GM21529 (cell line): ENCODE measurements at regions not wholly inside any gene's neighbourhood (a gene's known extent, or its start where the extent isn't known, plus 50 kb on each side); places are given as distances from the start of the nearest gene placed in this dataset.

ENCODE experiments used
- ATAC-seq: cut with Tn5 transposase; IDR thresholded peaks from one replicate; pipeline ENCODE4 v1.9.1; 2021; ENCODE audit not compliant: unreplicated experiment

GRCh38 chr9:3054017-3054586, 210.2 kb upstream of the PUM3 start:
- no peak for ATAC-seq

GRCh38 chr9:3049636-3050035, 205.7 kb upstream of the PUM3 start:
- no peak for ATAC-seq

GRCh38 chr9:3047912-3048311, 204.0 kb upstream of the PUM3 start:
- ATAC-seq = no peak

- no peak for ATAC-seq
These were observed 201.3 kb upstream of the PUM3 start for GRCh38 chr9:3045153-3045552.

DNA sequence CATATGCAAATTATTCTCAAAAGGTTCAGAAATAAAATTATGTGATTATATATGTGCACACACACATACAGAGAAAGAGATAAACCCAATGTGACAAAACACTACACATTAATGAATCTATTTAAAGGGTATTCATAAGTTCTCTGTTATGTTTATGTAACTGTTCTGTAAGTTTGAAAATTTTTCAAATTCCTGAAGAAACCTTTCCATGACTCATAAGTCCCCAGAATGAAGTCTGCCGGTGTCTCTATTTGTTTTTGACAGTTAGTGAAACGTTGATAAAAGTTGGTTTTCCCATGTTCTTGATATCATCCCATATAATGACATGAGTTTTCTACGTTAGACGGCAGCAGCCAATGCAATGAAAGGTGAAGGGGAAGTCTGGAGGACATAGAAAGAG, 199.5 kb upstream of the PUM3 start:
- no peak for ATAC-seq

- no peak for ATAC-seq
These were observed 196.9 kb upstream of the PUM3 start for GRCh38 chr9:3040761-3041160.

GRCh38 chr9:3036333-3036700, 192.4 kb upstream of the PUM3 start:
- ATAC-seq = no peak

- ATAC-seq = no peak
These were observed 191.9 kb upstream of the PUM3 start for GRCh38 chr9:3035579-3036332.

DNA sequence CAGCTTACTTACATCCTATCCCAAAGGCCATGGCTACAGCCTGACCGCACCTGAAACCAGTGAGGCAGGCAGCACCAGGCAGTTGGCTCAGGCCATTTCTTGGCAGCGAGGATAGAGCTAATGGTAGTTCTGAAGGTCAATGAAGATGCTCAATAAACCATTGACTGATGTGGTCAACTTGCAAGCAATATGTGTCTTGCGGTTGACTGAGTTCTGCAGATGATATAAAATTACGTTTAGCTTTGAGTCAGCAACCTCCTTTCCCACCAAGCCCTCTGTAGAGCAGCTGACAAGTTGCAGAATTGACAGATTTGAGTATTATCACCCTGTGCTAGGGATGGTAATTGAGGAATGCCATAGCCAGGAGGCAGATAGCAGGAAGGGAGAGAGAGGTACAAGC, 189.0 kb upstream of the PUM3 start:
- peak; percentile 56 for ATAC-seq

GRCh38 chr9:3028535-3028934, 184.6 kb upstream of the PUM3 start:
- ATAC-seq = no peak

DNA sequence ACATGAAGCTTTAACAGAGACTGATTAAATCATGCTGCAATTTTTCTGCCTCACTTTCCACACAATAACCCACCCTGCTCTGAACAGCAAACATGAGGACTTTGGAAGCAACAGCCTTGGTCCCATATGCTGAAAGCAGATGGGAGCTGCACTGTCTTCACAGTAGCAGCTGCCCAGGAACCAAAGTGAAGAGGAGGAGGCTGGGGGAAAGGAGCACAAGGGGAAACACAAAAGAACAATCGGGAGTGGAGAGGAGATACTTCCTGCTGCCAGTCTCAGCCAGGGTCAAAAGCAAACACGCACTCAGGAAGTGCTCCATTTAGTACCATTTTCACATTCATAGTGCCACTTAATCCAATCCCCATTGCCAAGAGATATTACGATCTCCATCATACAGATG, 183.3 kb upstream of the PUM3 start:
- no peak for ATAC-seq

DNA sequence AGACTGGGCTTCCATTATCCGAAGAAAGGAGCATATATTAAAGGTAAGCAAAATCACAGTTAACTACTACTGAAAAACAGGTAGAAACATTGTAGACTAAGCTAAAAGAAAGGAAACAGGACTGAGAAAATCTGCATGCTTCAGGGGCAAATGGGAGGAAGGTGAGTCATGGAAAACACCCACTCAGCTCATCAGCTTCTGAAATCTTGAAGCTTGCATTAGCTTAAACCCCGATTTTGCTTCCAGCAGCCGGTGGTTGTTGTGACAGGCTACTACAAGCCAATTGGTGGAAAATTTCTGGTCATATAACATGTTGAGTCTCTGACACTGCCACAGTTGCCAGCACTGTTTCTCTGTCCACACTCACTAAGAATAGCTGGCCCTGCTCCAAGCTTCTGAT, 179.6 kb upstream of the PUM3 start:
- no peak for ATAC-seq

GRCh38 chr9:3018691-3019230, 174.9 kb upstream of the PUM3 start:
- ATAC-seq = no peak

DNA sequence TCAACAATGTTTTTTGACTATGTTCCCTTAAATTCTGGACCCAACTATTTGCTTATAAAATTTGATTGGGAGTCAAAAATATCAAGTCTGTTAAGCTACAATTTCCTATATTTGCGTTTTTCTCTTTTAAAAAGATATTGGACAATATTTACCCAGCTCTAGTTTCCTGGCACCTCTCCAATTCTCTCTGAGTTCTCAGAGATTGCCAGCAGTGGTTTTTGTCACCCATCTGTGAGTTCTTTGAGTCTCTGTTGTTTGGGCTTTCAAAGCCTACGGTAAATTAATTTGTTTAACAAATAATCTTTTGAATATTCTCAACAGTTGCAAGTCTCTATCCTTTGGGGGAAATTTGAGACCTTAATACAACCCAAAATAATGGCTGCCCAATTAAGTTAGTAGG, 174.2 kb upstream of the PUM3 start:
- ATAC-seq = no peak

DNA sequence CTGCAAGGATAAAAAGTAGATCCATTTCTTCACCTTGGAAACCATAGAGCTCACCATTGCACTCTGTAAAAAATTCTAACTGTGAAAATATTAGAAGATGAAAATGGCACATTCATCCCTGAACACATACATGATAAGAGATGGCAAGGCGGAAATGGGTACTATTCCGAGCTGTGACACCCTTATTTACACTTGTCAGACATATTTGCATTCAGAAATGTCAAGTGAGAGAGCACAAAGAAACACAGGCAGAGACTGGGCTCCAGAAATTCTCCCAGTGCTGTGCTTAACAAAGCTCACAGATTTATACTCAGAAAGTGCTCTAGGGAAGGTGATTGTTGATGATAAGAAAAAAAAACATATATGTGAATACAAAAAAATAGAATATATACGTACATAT, 170.3 kb upstream of the PUM3 start:
- no peak for ATAC-seq

GRCh38 chr9:3012842-3013241, 168.9 kb upstream of the PUM3 start:
- ATAC-seq = no peak

DNA sequence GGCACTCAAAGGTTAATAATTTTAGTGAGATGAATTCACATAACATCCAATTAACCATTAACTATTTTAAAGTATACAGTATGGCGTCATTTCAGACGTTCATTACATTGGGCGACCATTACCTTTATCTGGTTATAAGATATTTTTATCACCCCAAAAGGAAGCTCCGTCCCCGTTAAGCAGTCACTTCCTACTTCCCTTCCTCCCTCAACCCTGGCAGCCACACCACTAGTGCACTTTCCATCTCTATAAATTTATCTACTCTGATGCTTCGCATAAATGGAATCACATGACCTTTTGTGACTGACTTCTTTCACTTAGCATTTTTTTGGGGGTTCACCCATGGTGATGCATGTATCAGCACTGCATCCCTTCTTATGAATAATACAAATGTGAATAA, 168.3 kb upstream of the PUM3 start:
- ATAC-seq = no peak

DNA sequence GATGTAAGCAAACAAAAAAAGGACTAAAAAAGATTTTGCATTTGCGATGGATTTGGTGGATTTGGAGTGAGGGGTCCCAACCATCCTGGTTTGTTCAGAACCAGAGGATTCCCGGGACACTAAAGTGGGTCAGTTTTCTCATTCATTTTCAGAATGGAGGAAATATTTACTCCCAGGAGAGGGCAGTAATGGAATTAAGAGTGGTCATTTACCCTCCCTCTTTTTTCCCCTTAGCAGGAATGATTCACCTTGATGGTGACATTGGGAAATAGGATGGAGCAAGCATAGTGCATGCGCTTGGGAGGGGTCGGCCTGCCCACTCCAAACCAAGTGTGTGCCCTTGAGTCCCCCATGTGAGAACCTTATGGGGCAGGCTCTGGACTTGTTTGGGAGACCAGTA, 164.2 kb upstream of the PUM3 start:
- ATAC-seq = no peak

- no peak for ATAC-seq
These were observed 163.4 kb upstream of the PUM3 start for GRCh38 chr9:3007326-3007725.

DNA sequence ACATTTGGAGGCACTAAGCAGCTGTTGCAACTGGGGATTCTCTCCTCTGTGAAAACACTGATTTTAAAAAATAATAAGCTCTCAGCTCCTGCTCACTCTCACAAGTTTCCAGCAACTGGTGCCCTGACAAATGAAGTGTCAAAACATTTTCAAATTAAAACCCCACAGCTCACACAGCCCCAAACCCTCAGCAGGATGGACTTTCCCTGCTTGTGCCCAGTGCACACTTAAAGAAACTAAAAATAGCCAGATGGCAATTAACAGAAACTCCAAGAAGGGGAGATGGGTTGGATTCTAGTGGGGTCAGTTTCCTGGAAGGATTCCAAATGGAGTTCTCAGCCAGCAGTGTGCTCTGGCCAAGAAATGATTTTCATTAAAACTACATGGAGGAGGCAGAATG, 163.0 kb upstream of the PUM3 start:
- no peak for ATAC-seq

- ATAC-seq = no peak
These were observed 160.7 kb upstream of the PUM3 start for GRCh38 chr9:3004572-3004971.

GRCh38 chr9:3001311-3001710, 157.4 kb upstream of the PUM3 start:
- no peak for ATAC-seq

- no peak for ATAC-seq
These were observed 148.5 kb upstream of the PUM3 start for GRCh38 chr9:2992427-2992826.
